PC-9 (cell line): ENCODE measurements at regions not wholly inside any gene's neighbourhood (a gene's known extent, or its start where the extent isn't known, plus 50 kb on each side); places are given as distances from the start of the nearest gene placed in this dataset.

Source experiments
- BruUV-seq: library from RNA; stranded (reverse); fragments of 400-500 nt; replicated peaks from 2 replicates; lab custom pipeline; 2021; lab: Mats Ljungman, UMichigan
- CTCF ChIA-PET: fragments of 300-600 bp; sonication (Branson Sonifier 250); formaldehyde crosslinking; loops from one replicate; lab custom pipeline; 2022; ENCODE audit warnings: antibody characterized with exemption; lab: Charles Lee
- POLR2A ChIA-PET: fragments of 300-600 bp; sonication (Branson Sonifier 250); formaldehyde crosslinking; loops from one replicate; lab custom pipeline; 2022; ENCODE audit warnings: antibody characterized with exemption; ENCODE audit not compliant: unreplicated experiment; lab: Charles Lee
- DNase-seq, 2 experiments: peaks; one replicate each; pipeline versions ENCODE4 v3.0.0 to v3.0.0-alpha.2; 2015 to 2022; ENCODE audit warnings: mixed read lengths in 1 of 2
- H2AFZ ChIP-seq: fragments of 200-600 bp; sonication (generic); 2 replicates; pipeline ENCODE4 v1.8.1; 2017; ENCODE audit warnings: antibody characterized with exemption
- H3F3A ChIP-seq: fragments of 200-600 bp; sonication (generic); 2 replicates; pipeline ENCODE4 v1.8.1; 2017; ENCODE audit warnings: antibody characterized with exemption, mild to moderate bottlenecking, low read depth; ENCODE audit not compliant: insufficient read depth
- H3K27ac ChIP-seq: fragments of 200-600 bp; sonication (generic); 2 replicates; pipeline ENCODE4 v1.6.1; 2016; ENCODE audit warnings: mixed run types
- H3K27me3 ChIP-seq: fragments of 200-600 bp; sonication (generic); 2 replicates; pipeline ENCODE4 v1.6.1; 2016; ENCODE audit warnings: low read depth, mixed run types; ENCODE audit not compliant: insufficient read depth
- H3K36me3 ChIP-seq: fragments of 200-600 bp; sonication (generic); 2 replicates; pipeline ENCODE4 v1.6.1; 2016; ENCODE audit warnings: low read depth, mixed run types
- H3K4me1 ChIP-seq: fragments of 200-600 bp; sonication (generic); replicated peaks from 2 replicates; pipeline ENCODE4 v1.6.1; 2016; ENCODE audit warnings: mixed run types; ENCODE audit not compliant: insufficient read depth
- H3K4me2 ChIP-seq: fragments of 200-600 bp; sonication (generic); 2 replicates; pipeline ENCODE4 v1.6.1; 2017; ENCODE audit warnings: mixed run types
- H3K4me3 ChIP-seq: fragments of 200-600 bp; sonication (generic); 2 replicates; pipeline ENCODE4 v1.6.1; 2016; ENCODE audit warnings: mixed run types
- H3K79me2 ChIP-seq: fragments of 200-600 bp; sonication (generic); 2 replicates; pipeline ENCODE4 v1.6.1; 2017; ENCODE audit warnings: low read depth, mixed run types
- H3K9me2 ChIP-seq: fragments of 200-600 bp; sonication (generic); 2 replicates; pipeline ENCODE4 v1.8.1; 2017; ENCODE audit warnings: mild to moderate bottlenecking; ENCODE audit not compliant: insufficient read depth
- H3K9me3 ChIP-seq: fragments of 200-600 bp; sonication (generic); 2 replicates; pipeline ENCODE4 v1.8.1; 2016; ENCODE audit warnings: low read depth; ENCODE audit not compliant: insufficient read depth
- H4K20me1 ChIP-seq: fragments of 200-600 bp; sonication (generic); 2 replicates; pipeline ENCODE4 v1.8.1; 2017; ENCODE audit not compliant: insufficient read depth
- EZH2 ChIP-seq: fragments of 200-600 bp; sonication (generic); IDR thresholded peaks from 2 replicates; pipeline ENCODE4 v1.8.0; 2017; ENCODE audit warnings: antibody characterized with exemption, low read depth
- intact Hi-C: fragments of 100-400 bp; cut with micrococcal nuclease; formaldehyde crosslinking; loops from one replicate; pipeline ENCODE4 v1.10.0; 2022; ENCODE audit not compliant: unreplicated experiment
- TF ChIP-seq, protein P1 (sequence below): fragments of 200-600 bp; sonication (generic); conservative IDR thresholded peaks from 2 replicates; pipeline ENCODE4 v1.6.1; 2017; ENCODE audit warnings: mixed run types, antibody characterized with exemption, mild to moderate bottlenecking, moderate library complexity

DNA sequence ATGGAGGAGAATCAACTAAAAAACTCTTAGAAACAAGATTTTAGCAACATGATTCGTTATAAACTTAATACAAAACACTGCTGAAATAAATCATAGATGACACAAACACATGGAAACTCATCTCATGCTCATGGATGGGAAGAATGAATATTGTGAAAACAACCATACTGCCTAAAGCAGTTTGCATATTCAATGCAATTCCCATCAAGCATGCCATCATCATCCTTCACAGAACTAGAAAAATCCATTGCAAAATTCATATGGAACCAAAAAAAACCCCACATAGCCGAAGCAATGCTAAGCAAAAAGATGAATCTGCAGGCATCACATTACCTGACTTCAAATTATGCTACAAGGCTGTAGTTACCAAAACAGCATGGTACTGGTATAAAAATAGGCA, 1015.8 kb upstream of the GRIA3 start:
- no peak overlapping the region for H3K4me2 ChIP-seq
- H4K20me1 ChIP-seq = no peaks in the 10 kb centered on the region
- H3K27me3 ChIP-seq = no peaks in the 10 kb centered on the region
- H3K9me3 ChIP-seq = no peaks in the 10 kb centered on the region
- H3K36me3 ChIP-seq = no peaks in the 10 kb centered on the region
- H3K4me1 ChIP-seq = no peaks in the 10 kb centered on the region
- CTCF ChIA-PET = no interaction called here
- H2AFZ ChIP-seq = no peak overlapping the region
- no peak for TF ChIP-seq EZH2
- TF ChIP-seq, protein P1, sequence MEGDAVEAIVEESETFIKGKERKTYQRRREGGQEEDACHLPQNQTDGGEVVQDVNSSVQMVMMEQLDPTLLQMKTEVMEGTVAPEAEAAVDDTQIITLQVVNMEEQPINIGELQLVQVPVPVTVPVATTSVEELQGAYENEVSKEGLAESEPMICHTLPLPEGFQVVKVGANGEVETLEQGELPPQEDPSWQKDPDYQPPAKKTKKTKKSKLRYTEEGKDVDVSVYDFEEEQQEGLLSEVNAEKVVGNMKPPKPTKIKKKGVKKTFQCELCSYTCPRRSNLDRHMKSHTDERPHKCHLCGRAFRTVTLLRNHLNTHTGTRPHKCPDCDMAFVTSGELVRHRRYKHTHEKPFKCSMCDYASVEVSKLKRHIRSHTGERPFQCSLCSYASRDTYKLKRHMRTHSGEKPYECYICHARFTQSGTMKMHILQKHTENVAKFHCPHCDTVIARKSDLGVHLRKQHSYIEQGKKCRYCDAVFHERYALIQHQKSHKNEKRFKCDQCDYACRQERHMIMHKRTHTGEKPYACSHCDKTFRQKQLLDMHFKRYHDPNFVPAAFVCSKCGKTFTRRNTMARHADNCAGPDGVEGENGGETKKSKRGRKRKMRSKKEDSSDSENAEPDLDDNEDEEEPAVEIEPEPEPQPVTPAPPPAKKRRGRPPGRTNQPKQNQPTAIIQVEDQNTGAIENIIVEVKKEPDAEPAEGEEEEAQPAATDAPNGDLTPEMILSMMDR = no peak
- H3K27ac ChIP-seq = no peak overlapping the region
- H3F3A ChIP-seq = no peaks in the 10 kb centered on the region
- no peaks in the 10 kb centered on the region for H3K9me2 ChIP-seq
- H3K79me2 ChIP-seq = no peaks in the 10 kb centered on the region
- no peak overlapping the region for H3K4me3 ChIP-seq
- DNase-seq = no peak
- POLR2A ChIA-PET = no interaction called here
- intact Hi-C loops = no loop called here
- BruUV-seq = no TSS peak

DNA sequence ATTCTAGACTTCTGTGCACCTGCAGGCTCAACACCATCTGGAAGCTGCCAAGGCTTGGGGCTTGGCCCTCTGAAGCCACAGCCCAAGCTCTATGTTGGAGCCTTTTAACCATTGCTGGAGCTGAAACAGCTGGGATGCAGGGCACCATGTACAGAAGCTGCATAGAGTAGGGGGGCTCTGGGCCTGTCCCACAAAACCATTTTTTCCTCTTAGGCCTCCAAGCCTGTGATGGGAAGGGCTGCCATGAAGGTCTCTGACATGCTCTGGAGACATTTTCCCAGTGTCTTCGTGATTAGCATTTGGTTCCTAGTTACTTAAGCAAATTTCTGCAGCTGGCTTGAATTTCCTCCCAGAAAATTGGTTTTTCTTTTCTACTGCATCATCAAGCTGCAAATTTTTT, 999.3 kb upstream of the GRIA3 start:
- no peaks in the 10 kb centered on the region for H3K79me2 ChIP-seq
- H3K9me3 ChIP-seq = no peaks in the 10 kb centered on the region
- H3K36me3 ChIP-seq = no peaks in the 10 kb centered on the region
- no peaks in the 10 kb centered on the region for H4K20me1 ChIP-seq
- H3K4me3 ChIP-seq = no peak overlapping the region
- no peaks in the 10 kb centered on the region for H3F3A ChIP-seq
- no peaks in the 10 kb centered on the region for H3K9me2 ChIP-seq
- TF ChIP-seq, protein P1 = no peak
- TF ChIP-seq EZH2 = no peak
- BruUV-seq = no TSS peak
- H3K27me3 ChIP-seq = no peaks in the 10 kb centered on the region
- no peak overlapping the region for H3K4me2 ChIP-seq
- POLR2A ChIA-PET = no interaction called here
- no peaks in the 10 kb centered on the region for H3K4me1 ChIP-seq
- H3K27ac ChIP-seq = no peak overlapping the region
- CTCF ChIA-PET = no interaction called here
- no peak for DNase-seq
- intact Hi-C loops = no loop called here
- no peak overlapping the region for H2AFZ ChIP-seq

DNA sequence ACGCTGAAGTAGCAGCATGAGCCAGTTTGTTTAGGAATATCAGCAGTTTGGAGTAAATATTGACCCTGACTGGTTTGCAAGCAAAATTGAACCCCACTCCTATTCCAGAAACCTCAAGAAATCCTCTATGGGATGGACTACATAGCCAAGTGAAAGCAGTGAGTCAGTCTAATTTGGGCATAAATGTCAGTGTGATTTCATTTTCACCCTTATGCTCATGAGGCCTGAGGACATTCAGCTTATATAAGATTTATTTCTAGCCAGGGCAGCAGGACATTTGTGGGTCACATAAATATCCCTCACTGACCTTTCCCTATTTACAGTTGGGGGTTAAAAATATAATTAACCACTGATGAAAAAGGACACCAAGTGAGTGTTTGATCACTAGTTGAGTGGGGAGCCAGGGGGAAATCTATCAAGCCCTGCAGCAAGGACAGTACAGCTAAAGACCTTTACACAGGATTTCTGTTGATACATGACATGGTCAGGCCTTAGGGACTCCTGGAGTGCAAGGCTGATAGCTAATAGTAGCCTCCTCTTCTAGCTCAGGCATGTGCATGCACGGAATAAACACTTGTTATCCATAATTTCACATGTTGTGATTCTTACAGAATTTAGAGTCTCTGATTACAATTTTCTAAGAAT, 996.9 kb upstream of the GRIA3 start:
- BruUV-seq = no TSS peak
- no peaks in the 10 kb centered on the region for H3K27me3 ChIP-seq
- TF ChIP-seq EZH2 = no peak
- TF ChIP-seq, protein P1 = no peak
- no peaks in the 10 kb centered on the region for H3K79me2 ChIP-seq
- DNase-seq = no peak
- H3F3A ChIP-seq = no peaks in the 10 kb centered on the region
- no peak overlapping the region for H3K27ac ChIP-seq
- CTCF ChIA-PET = no interaction called here
- no peaks in the 10 kb centered on the region for H3K36me3 ChIP-seq
- H3K4me1 ChIP-seq = no peaks in the 10 kb centered on the region
- POLR2A ChIA-PET = no interaction called here
- H3K4me2 ChIP-seq = no peak overlapping the region
- H4K20me1 ChIP-seq = no peaks in the 10 kb centered on the region
- H3K9me2 ChIP-seq = no peaks in the 10 kb centered on the region
- H3K4me3 ChIP-seq = no peak overlapping the region
- H2AFZ ChIP-seq = no peak overlapping the region
- no peaks in the 10 kb centered on the region for H3K9me3 ChIP-seq
- intact Hi-C loops = no loop called here
